ENCODE measurements at regions not wholly inside any gene's neighbourhood (a gene's known extent, or its start where the extent isn't known, plus 50 kb on each side); places are given as distances from the start of the nearest gene placed in this dataset.

DNA sequence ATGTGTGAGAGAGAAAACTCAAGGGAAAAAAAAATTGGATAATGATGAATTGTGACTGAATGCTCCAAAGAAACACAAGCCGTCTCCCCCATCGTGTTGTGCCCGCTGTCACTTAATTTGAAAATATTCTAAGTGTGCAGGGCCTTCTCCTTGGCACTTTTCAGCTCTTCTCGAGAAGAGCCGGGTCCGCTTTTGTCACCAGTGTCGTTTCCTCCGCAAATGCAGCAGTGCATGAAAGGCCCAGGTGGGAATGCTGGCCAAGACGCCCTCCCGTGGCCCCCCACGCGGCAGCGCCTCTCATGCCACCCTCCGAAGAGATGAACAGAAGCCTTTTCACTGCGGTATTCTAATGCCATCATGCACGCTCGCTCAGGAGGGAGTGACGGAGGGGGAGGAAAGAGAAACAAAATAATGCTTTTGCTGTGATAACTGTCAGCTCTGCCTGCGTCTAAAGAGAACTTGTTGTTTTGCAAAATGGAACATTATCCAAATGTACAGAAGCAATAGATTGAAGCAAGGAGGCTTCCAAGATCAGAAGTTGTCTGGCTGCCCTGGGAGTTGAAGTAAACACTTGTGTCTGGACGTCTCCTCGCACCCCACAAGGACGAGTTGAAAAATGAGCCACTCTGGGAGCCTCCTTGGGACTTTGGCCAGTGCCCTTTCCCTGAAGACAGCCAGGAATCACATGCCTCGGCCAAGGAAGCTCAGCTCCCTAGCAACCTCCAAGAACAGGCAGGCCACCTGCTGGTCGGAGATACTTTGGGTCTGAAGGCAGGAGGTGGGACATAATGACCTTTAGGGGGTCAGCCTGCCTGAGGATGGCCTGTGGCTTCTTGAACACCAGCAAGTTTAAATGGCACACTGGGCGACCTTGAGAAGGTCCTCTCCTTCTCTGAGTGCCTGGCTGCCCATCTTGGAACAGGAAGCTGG, 166.1 kb upstream of the ZC3H12A start:
- TF ChIP-seq, protein P1, sequence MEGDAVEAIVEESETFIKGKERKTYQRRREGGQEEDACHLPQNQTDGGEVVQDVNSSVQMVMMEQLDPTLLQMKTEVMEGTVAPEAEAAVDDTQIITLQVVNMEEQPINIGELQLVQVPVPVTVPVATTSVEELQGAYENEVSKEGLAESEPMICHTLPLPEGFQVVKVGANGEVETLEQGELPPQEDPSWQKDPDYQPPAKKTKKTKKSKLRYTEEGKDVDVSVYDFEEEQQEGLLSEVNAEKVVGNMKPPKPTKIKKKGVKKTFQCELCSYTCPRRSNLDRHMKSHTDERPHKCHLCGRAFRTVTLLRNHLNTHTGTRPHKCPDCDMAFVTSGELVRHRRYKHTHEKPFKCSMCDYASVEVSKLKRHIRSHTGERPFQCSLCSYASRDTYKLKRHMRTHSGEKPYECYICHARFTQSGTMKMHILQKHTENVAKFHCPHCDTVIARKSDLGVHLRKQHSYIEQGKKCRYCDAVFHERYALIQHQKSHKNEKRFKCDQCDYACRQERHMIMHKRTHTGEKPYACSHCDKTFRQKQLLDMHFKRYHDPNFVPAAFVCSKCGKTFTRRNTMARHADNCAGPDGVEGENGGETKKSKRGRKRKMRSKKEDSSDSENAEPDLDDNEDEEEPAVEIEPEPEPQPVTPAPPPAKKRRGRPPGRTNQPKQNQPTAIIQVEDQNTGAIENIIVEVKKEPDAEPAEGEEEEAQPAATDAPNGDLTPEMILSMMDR (conservative IDR thresholded peaks at IDR 0.05) = no peak
- no peak for TF ChIP-seq ZFX (IDR thresholded peaks at IDR 0.05)
